Naive thymus-derived CD8-positive, alpha-beta T cell (primary cell): ENCODE measurements at regions not wholly inside any gene's neighbourhood (a gene's known extent, or its start where the extent isn't known, plus 50 kb on each side); places are given as distances from the start of the nearest gene placed in this dataset.

Experiments
- ATAC-seq, 2 donors: fragments of 150-1000 bp; cut with Tn5 transposase in 1 of 2; sonication (Bioruptor Pico), chemical (Tn5 transposase) in 1 of 2; 1 replicate in 1 of 2; 2 replicates in 1 of 2; pipeline ENCODE4 v1.10.0; 2021; ENCODE audit warnings: mild to moderate bottlenecking in 2 of 2, moderate library complexity in 2 of 2
- POLR2A ChIA-PET: fragments of 350-600 bp; sonication (Branson Sonifier 250); formaldehyde crosslinking; loops from one replicate; lab custom pipeline; 2021; ENCODE audit warnings: antibody characterized with exemption; lab: Charles Lee
- DNase-seq, 10 donors: peaks; one replicate each; pipeline versions ENCODE4 v3.0.0 to v3.0.0-alpha.2; 2020 to 2022
- H3K27ac Mint-ChIP-seq, 10 donors: one replicate each; pipeline ENCODE4 v1.8.0; 2020 to 2022; ENCODE audit warnings: mild to moderate bottlenecking in 10 of 10, mixed read lengths in 10 of 10, moderate library complexity in 4 of 10, inconsistent platforms in 1 of 10
- H3K27me3 Mint-ChIP-seq, 5 donors: one replicate each; pipeline ENCODE4 v1.8.0; 2021 to 2022; ENCODE audit warnings: mixed read lengths in 5 of 5
- H3K36me3 Mint-ChIP-seq, 3 donors: one replicate each; pipeline ENCODE4 v1.8.0; 2020 to 2022; ENCODE audit warnings: mixed read lengths in 3 of 3, mild to moderate bottlenecking in 2 of 3, inconsistent platforms in 1 of 3
- H3K4me1 Mint-ChIP-seq, 4 donors: one replicate each; pipeline ENCODE4 v1.8.0; 2021 to 2022; ENCODE audit warnings: mixed read lengths in 4 of 4
- H3K4me3 Mint-ChIP-seq, 10 donors: one replicate each; pipeline ENCODE4 v1.8.0; 2020 to 2022; ENCODE audit warnings: mild to moderate bottlenecking in 10 of 10, mixed read lengths in 10 of 10, moderate library complexity in 6 of 10, inconsistent platforms in 1 of 10
- H3K9me3 Mint-ChIP-seq, 9 donors: one replicate each; pipeline ENCODE4 v1.8.0; 2020 to 2022; ENCODE audit warnings: mixed read lengths in 9 of 9, mild to moderate bottlenecking in 3 of 9, inconsistent platforms in 1 of 9, moderate library complexity in 1 of 9

DNA sequence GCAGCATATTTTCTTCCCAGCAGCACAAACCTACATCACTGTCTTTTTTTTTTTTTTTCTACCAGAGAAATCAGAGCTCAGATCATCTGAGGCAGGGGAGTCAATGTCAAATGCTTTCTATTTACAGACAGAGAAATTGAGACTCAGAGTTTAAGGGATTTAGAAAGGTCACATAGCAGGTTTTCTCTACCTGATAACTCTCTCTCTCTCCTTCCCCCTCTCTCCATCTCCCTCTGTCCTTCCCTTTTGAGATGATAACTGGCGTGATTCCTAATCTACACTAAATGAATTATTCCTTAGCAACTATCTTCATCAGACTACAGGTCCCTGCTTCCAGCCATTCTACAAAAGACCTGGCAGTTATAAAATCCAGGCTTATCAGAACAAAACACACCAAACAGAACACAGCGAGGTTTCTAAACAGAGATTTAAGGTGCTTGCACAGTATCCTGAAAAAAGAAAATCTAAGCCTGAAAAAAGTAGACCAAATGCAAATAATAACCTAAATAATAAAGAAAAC lies 161.6 kb upstream of the PKDCC start:
- DNase-seq (no peak), ATAC-seq (no peak)
- Mint-ChIP-seq H3K4me3 (no peak overlapping the region), H3K36me3 (no peaks in the 10 kb centered on the region), H3K27me3 (peaks cover 0 to 17% (median 4%) of the 10 kb centered on the region in 5 donors), H3K4me1 (no peaks in the 10 kb centered on the region), H3K9me3 (no peaks in the 10 kb centered on the region), H3K27ac (no peak overlapping the region)
- POLR2A ChIA-PET = no interaction called here

DNA sequence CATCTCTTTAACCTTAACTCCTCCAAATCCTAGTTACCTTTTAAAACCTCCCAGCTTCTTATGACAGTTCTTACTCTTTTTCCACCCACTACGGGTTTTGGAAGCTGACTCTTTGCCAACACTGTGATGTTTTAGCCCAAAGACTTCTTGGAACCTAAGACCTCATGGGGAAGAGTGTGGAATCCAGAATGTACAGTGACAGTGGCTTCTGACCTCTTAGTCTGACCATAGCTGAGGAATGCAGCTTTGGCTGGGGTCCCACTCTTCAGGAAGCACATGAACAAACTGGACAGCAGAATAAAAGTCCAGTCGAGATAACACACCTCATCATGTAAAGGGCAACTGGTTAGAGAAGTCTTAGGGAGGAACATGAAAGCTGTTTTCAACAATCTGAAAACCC lies 161.1 kb upstream of the PKDCC start:
- POLR2A ChIA-PET = no interaction called here
- Mint-ChIP-seq H3K4me1 (no peaks in the 10 kb centered on the region), H3K36me3 (no peaks in the 10 kb centered on the region)

DNA sequence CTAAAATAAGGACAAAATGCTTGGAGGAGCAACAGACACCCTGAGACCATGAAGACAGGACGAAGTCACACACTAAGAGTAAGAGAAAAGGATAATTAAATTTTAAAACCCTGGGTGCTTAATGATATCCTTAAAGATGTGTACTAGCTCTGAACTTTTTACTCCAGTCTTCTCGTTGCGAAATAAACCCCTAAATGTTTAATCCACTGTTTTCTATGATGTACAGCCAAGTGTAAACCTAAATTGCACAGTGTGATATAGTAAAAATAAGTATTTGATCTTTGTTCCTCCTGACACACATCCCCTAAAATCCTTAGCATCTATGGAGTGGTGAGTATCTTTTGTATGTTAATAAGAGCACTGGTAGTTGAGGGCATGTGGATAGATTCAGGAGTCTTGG lies 157.5 kb upstream of the PKDCC start:
- no peak overlapping the region for H3K27ac Mint-ChIP-seq
- no peaks in the 10 kb centered on the region for H3K36me3 Mint-ChIP-seq
- DNase-seq (no peak), ATAC-seq (no peak)
- no peaks in the 10 kb centered on the region for H3K4me1 Mint-ChIP-seq
- H3K9me3 Mint-ChIP-seq = no peaks in the 10 kb centered on the region
- POLR2A ChIA-PET = no interaction called here
- H3K27me3 Mint-ChIP-seq = peaks cover 0 to 12% (median 3%) of the 10 kb centered on the region in 5 donors
- no peak overlapping the region for H3K4me3 Mint-ChIP-seq

More for the DNA sequence above, 161.1 kb upstream of the PKDCC start:
- DNase-seq (no peak), ATAC-seq (no peak)
- H3K9me3 Mint-ChIP-seq = no peaks in the 10 kb centered on the region
- no peak overlapping the region for H3K4me3 Mint-ChIP-seq
- H3K27ac Mint-ChIP-seq = no peak overlapping the region
- H3K27me3 Mint-ChIP-seq = peaks cover 0 to 17% (median 4%) of the 10 kb centered on the region in 5 donors

DNA sequence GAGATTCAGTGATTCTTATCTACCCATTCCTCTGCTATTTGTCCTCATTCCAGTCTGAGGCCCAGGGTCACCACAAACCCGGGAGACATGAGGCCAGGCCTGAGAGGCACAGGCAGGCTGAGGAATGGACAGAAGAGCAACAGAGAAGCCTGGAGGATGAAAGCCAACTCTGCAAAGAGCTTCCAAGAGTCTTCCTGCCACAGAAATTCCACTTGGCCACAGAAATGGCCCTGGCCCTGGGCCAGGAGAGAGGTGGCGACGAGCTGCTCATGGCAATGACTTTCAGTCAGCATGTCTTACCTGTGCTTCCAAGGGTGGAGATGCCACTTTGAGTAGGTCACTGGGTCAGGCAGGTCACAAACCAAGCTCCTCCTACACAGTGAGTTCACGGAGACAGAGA lies 155.3 kb upstream of the PKDCC start:
- ATAC-seq (no peak), DNase-seq (no peak)
- no peaks in the 10 kb centered on the region for H3K36me3 Mint-ChIP-seq
- peaks cover 0 to 11% (median 7%) of the 10 kb centered on the region in 5 donors for H3K27me3 Mint-ChIP-seq
- no peak overlapping the region for H3K27ac Mint-ChIP-seq
- H3K4me1 Mint-ChIP-seq = peaks cover 0 to 18% (median 2%) of the 10 kb centered on the region in 4 donors
- H3K4me3 Mint-ChIP-seq = no peak overlapping the region
- POLR2A ChIA-PET = no interaction called here
- no peaks in the 10 kb centered on the region for H3K9me3 Mint-ChIP-seq

DNA sequence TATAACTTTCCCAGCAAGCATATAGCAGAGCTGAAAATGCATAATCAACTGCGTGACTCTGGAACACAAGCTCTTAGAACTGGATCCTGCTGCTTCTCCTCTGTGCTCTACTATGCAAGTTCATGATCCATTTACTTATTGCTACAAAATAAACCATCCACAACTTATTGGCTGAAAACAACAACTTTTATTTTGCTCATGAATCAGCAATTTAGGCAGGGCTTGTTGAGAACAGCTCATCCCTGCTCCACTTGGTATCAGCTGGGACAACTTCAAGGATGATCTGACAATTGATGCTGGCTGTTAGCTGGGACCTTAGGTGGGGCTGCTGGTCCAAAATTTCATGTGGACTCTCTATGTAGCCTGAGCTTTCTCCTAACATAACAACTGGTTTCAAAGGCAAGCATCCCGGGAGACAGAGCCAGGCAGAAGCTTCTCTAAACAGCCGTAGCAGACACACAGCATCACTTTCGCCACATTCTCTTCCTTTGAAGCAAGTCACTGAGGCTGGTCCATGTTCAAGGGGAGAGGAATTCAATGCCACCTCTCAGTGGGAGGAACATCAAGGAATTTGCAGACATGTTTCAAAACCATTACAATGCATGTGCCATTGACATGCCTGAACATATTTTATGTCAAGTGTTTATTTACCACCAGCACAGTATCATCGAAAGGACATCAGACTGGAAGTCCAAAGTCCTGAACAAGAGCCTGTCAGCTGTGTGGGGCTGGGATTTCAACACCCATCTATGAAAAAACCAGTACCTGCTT lies 153.1 kb upstream of the PKDCC start:
- ATAC-seq = no peak
- no peak for DNase-seq
- Mint-ChIP-seq H3K27ac (no peak overlapping the region), H3K4me1 (peaks cover 0 to 21% (median 4%) of the 10 kb centered on the region in 4 donors), H3K4me3 (no peak overlapping the region), H3K36me3 (no peaks in the 10 kb centered on the region), H3K9me3 (no peaks in the 10 kb centered on the region), H3K27me3 (peaks cover 0 to 7% (median 1%) of the 10 kb centered on the region in 5 donors)
- POLR2A ChIA-PET = no interaction called here

DNA sequence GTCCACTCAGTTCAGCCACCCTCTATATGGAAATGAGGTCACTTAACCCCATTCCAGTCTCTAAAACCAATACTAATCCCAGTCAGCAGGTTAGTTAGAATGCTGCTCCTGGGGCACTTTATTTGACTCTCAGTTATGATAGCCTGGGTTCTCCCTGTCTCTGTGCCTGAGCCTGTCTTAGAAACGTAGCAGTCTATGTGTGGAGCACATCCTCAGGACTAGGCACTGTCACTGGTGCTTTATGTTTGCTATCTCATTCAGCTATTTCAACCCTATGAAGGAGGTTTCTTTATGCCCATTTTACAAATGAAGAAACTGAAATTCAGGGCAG lies 152.5 kb upstream of the PKDCC start:
- POLR2A ChIA-PET = no interaction called here
- H3K27ac Mint-ChIP-seq = peak overlapping the region in 1 of 10 donors; percentile 1
- H3K4me1 Mint-ChIP-seq = peaks cover 0 to 21% (median 4%) of the 10 kb centered on the region in 4 donors
- H3K9me3 Mint-ChIP-seq = no peaks in the 10 kb centered on the region
- H3K36me3 Mint-ChIP-seq = no peaks in the 10 kb centered on the region
- no peak for DNase-seq
- ATAC-seq = no peak
- peaks cover 0 to 7% (median 1%) of the 10 kb centered on the region in 5 donors for H3K27me3 Mint-ChIP-seq
- no peak overlapping the region for H3K4me3 Mint-ChIP-seq

DNA sequence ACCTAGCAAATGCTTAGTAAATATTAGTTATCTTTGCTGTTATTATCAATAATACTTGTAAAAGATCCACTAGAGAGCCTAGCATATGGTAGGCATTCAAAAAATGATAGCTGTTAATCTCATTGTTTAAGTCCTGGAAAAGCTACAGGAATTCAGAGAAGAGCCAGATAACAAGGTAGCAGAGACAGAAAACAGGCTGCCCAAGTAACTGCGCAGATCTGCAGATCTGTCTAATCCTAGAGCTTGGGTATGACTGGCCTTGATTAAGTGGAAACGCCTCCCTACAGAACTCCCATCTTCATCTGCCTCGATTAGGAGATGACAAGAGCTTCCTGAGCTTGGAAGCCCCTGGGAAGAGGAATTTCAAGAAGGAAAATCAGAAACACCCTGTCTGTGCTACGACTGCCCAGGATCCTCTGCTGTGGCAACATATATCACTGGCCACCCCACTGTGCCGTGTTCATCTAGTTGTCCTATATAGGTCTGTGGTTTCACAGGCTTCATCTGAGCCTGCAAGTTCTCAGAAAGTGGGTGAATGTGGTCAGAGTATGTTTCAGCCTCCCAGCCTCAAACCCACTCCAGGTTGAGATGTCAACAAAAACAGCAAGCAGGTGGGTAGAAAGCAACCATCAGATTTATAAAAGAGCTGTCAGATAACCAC lies 151.5 kb upstream of the PKDCC start:
- POLR2A ChIA-PET = no interaction called here
- DNase-seq (peak in 2 of 10 donors; percentile 13 to 30), ATAC-seq (peak in 1 of 2 donors; percentile 28)
- H3K27me3 Mint-ChIP-seq = peaks cover 0 to 7% (median 1%) of the 10 kb centered on the region in 5 donors
- H3K27ac Mint-ChIP-seq = peak overlapping the region in 1 of 10 donors; percentile 55
- H3K4me3 Mint-ChIP-seq = peak overlapping the region in 2 of 10 donors; percentile 37 to 65
- H3K4me1 Mint-ChIP-seq = peaks cover 0 to 21% (median 4%) of the 10 kb centered on the region in 4 donors
- no peaks in the 10 kb centered on the region for H3K36me3 Mint-ChIP-seq
- H3K9me3 Mint-ChIP-seq = no peaks in the 10 kb centered on the region

DNA sequence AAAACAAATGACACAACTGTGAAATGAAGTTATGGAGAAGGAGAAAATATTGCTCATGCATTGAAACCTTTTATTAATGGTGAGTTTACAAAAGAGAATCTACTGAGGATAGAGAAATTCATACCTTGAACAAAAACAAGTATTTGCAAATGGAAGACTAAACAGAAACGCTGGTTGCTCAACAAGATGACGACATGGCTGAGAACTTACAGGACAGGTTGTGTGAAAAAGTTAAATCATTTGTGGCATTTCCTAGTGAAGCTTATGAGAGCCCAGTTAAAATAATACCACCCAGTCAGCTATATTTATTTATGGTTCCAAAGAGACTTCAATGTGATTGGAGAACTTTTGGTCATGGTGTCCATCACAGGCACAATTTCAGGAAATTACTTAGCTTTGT lies 148.6 kb upstream of the PKDCC start:
- no peak for ATAC-seq
- no peak overlapping the region for H3K27ac Mint-ChIP-seq
- peaks cover 3 to 25% (median 20%) of the 10 kb centered on the region in 5 donors for H3K27me3 Mint-ChIP-seq
- H3K36me3 Mint-ChIP-seq = no peaks in the 10 kb centered on the region
- DNase-seq = no peak
- H3K4me3 Mint-ChIP-seq = no peak overlapping the region
- POLR2A ChIA-PET = no interaction called here
- peaks cover 0 to 21% (median 4%) of the 10 kb centered on the region in 4 donors for H3K4me1 Mint-ChIP-seq
- H3K9me3 Mint-ChIP-seq = no peaks in the 10 kb centered on the region

DNA sequence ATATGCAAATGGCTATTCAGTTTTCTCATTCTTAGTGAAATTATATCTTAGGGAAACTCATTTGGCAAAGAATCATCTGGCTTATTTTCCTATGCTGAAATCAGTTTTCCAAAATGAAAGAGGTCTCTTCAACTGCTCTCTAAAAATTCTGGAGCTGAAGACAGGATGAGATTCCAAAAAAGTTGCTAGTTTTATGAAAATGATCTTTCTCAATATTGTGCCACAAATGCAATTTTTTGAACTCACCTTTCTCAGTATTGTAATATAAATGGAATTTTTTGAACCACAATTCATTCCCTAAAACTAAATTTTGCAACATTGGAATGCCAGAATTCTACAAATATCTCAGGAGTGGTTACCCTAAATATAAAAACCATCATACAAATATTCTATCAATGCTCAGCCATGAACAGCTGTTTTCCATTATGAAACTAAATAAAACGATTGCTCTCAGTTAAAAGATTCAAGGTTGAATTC lies 147.7 kb upstream of the PKDCC start:
- Mint-ChIP-seq H3K4me3 (no peak overlapping the region), H3K27ac (no peak overlapping the region), H3K4me1 (peaks cover 0 to 21% (median 4%) of the 10 kb centered on the region in 4 donors), H3K9me3 (no peaks in the 10 kb centered on the region), H3K27me3 (peaks cover 3 to 26% (median 20%) of the 10 kb centered on the region in 5 donors), H3K36me3 (no peaks in the 10 kb centered on the region)
- no peak for DNase-seq
- no peak for ATAC-seq
- POLR2A ChIA-PET = no interaction called here

DNA sequence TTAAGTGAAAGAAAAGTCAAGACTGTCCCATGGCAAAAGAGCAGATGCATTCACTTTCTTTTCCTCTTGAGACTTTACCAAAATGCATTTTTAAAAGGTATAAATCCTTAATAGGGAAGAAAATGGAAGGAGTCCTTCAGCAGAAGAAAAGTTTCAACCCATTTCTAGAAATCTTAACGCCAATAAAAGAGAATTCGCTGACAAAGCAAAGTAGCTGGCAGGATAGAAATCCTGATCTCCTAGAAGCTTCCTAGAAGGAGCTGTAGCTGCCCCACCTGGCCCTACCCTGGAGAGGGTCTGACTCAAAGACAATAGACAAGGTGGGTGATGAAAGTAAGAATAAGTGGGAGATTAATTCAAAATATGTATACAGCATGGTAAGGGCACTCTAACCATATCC lies 144.9 kb upstream of the PKDCC start:
- Mint-ChIP-seq H3K36me3 (no peaks in the 10 kb centered on the region), H3K9me3 (no peaks in the 10 kb centered on the region), H3K27me3 (peaks cover 9 to 44% (median 21%) of the 10 kb centered on the region in 5 donors), H3K4me1 (no peaks in the 10 kb centered on the region), H3K4me3 (no peak overlapping the region), H3K27ac (no peak overlapping the region)
- no peak for ATAC-seq
- POLR2A ChIA-PET = no interaction called here
- no peak for DNase-seq

DNA sequence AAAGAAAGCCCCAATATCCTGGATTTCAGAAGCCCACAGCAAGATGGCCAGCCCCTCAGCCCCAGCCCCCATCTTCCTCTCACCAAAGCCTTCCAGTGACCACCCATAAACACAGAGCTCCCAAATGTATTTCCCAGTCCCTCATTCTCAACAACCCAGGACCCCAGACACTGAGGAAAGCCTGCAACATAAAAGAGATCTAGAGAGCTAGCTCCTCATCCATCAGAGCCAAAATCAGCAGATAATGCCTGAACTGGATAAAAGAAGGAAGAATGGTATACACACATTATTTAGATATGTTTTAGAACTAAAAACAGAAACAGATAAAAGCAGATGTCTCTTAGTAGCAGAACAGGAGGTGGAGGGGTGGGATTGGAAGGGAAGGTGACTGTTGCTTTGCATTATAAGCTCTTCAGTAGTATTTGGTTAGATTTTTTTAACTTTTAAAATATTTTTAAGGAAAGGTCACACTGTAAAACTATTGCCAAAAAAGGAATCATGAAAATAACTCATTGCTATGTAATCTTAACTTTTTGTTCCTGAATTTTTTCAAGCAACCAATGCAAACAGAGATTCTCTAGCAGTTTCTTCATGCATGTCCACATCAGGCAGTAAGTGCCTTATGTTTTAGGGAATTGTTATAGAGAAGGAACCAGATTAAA lies 144.2 kb upstream of the PKDCC start:
- Mint-ChIP-seq H3K27ac (no peak overlapping the region), H3K36me3 (no peaks in the 10 kb centered on the region), H3K4me1 (no peaks in the 10 kb centered on the region), H3K27me3 (peaks cover 9 to 51% (median 23%) of the 10 kb centered on the region in 5 donors), H3K4me3 (no peak overlapping the region), H3K9me3 (no peaks in the 10 kb centered on the region)
- no peak for ATAC-seq
- POLR2A ChIA-PET = no interaction called here
- DNase-seq = no peak

DNA sequence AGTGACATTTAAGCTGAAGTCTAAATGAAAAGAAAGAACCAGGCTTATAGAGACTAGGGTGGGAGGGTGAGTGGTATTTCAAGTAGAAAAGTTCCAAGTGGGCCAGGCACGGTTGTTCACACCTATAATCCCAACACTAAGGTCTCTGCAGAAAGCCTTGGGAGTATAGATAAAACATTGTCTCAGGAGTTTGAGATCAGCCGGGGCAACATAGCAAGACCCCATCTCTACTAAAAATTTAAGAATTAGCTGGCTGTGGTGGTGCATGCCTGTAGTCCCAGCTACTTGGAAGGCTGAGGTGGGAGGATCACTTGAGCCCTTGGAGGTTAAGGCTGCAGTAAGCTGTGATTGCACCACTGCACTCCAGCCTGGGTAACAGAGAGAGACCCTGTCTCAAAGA lies 143.4 kb upstream of the PKDCC start:
- POLR2A ChIA-PET = no interaction called here
- H3K36me3 Mint-ChIP-seq = no peaks in the 10 kb centered on the region
- H3K27me3 Mint-ChIP-seq = peaks cover 9 to 52% (median 23%) of the 10 kb centered on the region in 5 donors
- H3K4me3 Mint-ChIP-seq = no peak overlapping the region
- H3K9me3 Mint-ChIP-seq = no peaks in the 10 kb centered on the region
- no peak for ATAC-seq
- H3K4me1 Mint-ChIP-seq = no peaks in the 10 kb centered on the region
- no peak for DNase-seq
- no peak overlapping the region for H3K27ac Mint-ChIP-seq
